ENCODE measurements at regions not wholly inside any gene's neighbourhood (a gene's known extent, or its start where the extent isn't known, plus 50 kb on each side); places are given as distances from the start of the nearest gene placed in this dataset.

- Mint-ChIP-seq H3K36me3 (ENCODE audit: low read depth) (no peaks in the 10 kb centered on the region), H3K4me1 (ENCODE audit: low read depth) (peaks cover 30% of the 10 kb centered on the region), H3K27ac (ENCODE audit: unreplicated experiment) (no peak overlapping the region), H3K9me3 (ENCODE audit: low read depth) (no peaks in the 10 kb centered on the region), H3K4me3 (ENCODE audit: unreplicated experiment) (no peak overlapping the region), H3K27me3 (ENCODE audit: low read depth) (no peaks in the 10 kb centered on the region)
- TF ChIP-seq, protein P1, sequence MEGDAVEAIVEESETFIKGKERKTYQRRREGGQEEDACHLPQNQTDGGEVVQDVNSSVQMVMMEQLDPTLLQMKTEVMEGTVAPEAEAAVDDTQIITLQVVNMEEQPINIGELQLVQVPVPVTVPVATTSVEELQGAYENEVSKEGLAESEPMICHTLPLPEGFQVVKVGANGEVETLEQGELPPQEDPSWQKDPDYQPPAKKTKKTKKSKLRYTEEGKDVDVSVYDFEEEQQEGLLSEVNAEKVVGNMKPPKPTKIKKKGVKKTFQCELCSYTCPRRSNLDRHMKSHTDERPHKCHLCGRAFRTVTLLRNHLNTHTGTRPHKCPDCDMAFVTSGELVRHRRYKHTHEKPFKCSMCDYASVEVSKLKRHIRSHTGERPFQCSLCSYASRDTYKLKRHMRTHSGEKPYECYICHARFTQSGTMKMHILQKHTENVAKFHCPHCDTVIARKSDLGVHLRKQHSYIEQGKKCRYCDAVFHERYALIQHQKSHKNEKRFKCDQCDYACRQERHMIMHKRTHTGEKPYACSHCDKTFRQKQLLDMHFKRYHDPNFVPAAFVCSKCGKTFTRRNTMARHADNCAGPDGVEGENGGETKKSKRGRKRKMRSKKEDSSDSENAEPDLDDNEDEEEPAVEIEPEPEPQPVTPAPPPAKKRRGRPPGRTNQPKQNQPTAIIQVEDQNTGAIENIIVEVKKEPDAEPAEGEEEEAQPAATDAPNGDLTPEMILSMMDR (IDR thresholded peaks at IDR 0.05), result no peak
- no peak for DNase-seq (ENCODE audit: low spot score)
These were observed 170.1 kb upstream of the NPVF start for GRCh38 chr7:25398418-25398817.

DNA sequence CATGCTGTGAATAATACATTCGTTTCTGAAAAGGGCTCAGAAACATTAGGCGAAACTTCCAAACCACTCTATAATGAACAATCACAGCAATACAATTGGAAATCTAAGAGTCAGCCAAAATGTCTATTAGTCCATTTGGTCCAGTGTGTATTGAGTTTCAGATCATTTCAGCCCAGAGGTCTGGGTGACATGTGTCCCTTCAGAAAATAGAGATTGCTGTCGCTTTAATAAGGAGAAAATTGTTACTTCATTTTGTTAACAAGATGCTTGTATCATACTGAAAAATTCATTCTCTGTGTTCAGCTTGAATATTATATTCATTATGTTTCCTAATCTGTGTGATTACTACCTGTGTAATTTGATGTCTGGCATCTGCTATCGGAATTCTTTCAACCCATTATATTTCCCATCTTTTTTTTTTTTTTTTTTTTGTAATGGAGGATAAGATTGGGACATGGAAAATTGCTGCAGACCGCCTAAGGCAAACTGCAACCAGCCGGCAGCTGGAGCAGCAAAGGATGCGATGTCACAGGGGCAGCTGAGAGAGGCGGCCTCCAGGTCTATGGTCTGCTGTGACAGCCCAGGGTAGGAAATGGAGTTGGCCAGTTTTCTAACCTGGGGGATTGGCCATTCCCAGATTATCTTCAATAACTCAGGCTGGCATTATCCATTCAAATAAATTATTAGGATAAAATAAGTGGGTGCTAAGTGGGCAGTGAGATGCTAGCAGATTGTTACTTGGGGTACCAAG lies 170.9 kb upstream of the NPVF start:
- Mint-ChIP-seq H3K36me3 (ENCODE audit: low read depth) (no peaks in the 10 kb centered on the region), H3K9me3 (ENCODE audit: low read depth) (peaks cover 1% of the 10 kb centered on the region), H3K27me3 (ENCODE audit: low read depth) (no peaks in the 10 kb centered on the region), H3K4me3 (ENCODE audit: unreplicated experiment) (no peak overlapping the region), H3K4me1 (ENCODE audit: low read depth) (peaks cover 23% of the 10 kb centered on the region), H3K27ac (ENCODE audit: unreplicated experiment) (no peak overlapping the region)
- DNase-seq (ENCODE audit: low spot score), result no peak
- TF ChIP-seq, protein P1 (IDR thresholded peaks at IDR 0.05), result no peak

- no peak for DNase-seq (ENCODE audit: low spot score)
- Mint-ChIP-seq H3K27ac (ENCODE audit: unreplicated experiment) (peak overlapping the region; percentile 56), H3K4me1 (ENCODE audit: low read depth) (peaks cover 25% of the 10 kb centered on the region), H3K36me3 (ENCODE audit: low read depth) (no peaks in the 10 kb centered on the region), H3K27me3 (ENCODE audit: low read depth) (no peaks in the 10 kb centered on the region), H3K9me3 (ENCODE audit: low read depth) (peaks cover 2% of the 10 kb centered on the region), H3K4me3 (ENCODE audit: unreplicated experiment) (no peak overlapping the region)
- TF ChIP-seq, protein P1 (IDR thresholded peaks at IDR 0.05), result no peak
These were observed 174.2 kb upstream of the NPVF start for GRCh38 chr7:25402532-25402931.

- H3K27ac Mint-ChIP-seq (ENCODE audit: unreplicated experiment), result peak overlapping the region; percentile 28
- no peak overlapping the region for H3K4me3 Mint-ChIP-seq (ENCODE audit: unreplicated experiment)
- H3K36me3 Mint-ChIP-seq (ENCODE audit: low read depth), result no peaks in the 10 kb centered on the region
- H3K4me1 Mint-ChIP-seq (ENCODE audit: low read depth), result peaks cover 25% of the 10 kb centered on the region
- H3K27me3 Mint-ChIP-seq (ENCODE audit: low read depth), result peaks cover 2% of the 10 kb centered on the region
- TF ChIP-seq, protein P1 (IDR thresholded peaks at IDR 0.05), result no peak
- DNase-seq (ENCODE audit: low spot score), result no peak
- peaks cover 2% of the 10 kb centered on the region for H3K9me3 Mint-ChIP-seq (ENCODE audit: low read depth)
These were observed 177.4 kb upstream of the NPVF start for GRCh38 chr7:25405736-25406135.

- Mint-ChIP-seq H3K4me3 (ENCODE audit: unreplicated experiment) (no peak overlapping the region), H3K27me3 (ENCODE audit: low read depth) (peaks cover 9% of the 10 kb centered on the region), H3K9me3 (ENCODE audit: low read depth) (peaks cover 2% of the 10 kb centered on the region), H3K4me1 (ENCODE audit: low read depth) (peaks cover 19% of the 10 kb centered on the region), H3K36me3 (ENCODE audit: low read depth) (no peaks in the 10 kb centered on the region), H3K27ac (ENCODE audit: unreplicated experiment) (no peak overlapping the region)
- TF ChIP-seq, protein P1 (IDR thresholded peaks at IDR 0.05), result no peak
- no peak for DNase-seq (ENCODE audit: low spot score)
These were observed 178.8 kb upstream of the NPVF start for GRCh38 chr7:25407053-25407452.

All from chondrocyte (in vitro differentiated cells).